ENCODE measurements at regions not wholly inside any gene's neighbourhood (a gene's known extent, or its start where the extent isn't known, plus 50 kb on each side); places are given as distances from the start of the nearest gene placed in this dataset.
"Not testable (repeated sequence)": the region's sequence is repeated elsewhere in the genome, so short reads cannot be mapped to it uniquely, and the experiment has no call there.

DNA sequence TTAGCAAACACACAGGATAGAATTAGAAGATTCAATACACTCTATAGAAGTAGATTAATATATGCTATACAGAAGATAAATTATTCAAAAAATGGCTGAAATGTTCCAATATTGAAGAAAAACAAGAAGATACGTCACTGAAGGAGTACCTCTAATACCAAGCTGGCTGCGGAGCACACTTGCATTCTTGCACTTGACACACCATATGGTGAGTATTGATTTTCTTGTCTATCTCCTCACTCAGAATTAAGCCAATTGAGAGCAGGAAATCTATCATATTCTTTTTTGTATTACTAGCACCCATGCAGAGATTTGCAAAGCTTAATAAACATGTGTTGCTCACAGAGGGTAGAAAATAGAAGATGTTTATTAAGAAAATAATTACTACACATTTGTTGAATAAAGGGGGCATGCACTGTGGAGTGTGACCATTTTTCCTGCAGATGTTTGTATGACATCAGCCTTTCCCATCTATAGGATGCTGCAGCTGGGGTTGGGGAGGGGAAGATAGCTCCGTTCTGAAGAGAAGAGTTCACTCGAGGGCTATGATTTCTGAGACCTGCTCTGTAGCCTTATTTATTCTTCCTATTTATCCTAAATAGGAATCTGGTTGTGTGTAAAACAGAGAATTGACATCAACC, 318.1 kb downstream of the HHIPL2 start:
- DNase-seq, result no peak

DNA sequence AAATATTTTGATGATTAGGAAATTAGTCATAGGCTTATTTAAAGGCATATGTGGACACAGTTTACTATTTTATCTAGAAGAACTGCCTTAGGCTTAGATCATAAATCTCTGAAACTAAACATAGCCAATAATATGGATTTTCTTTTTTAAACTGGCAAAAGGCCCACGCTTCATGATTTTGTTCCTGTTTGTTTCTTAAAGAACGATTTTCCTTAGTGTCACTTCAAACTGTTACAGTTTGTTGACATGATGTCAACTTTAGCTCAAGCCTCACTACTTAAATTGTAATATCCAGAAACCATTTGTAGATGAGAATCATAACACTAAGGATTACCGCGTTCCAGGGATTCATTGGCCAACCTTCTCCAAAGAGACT, 322.6 kb downstream of the HHIPL2 start:
- no peak for DNase-seq

DNA sequence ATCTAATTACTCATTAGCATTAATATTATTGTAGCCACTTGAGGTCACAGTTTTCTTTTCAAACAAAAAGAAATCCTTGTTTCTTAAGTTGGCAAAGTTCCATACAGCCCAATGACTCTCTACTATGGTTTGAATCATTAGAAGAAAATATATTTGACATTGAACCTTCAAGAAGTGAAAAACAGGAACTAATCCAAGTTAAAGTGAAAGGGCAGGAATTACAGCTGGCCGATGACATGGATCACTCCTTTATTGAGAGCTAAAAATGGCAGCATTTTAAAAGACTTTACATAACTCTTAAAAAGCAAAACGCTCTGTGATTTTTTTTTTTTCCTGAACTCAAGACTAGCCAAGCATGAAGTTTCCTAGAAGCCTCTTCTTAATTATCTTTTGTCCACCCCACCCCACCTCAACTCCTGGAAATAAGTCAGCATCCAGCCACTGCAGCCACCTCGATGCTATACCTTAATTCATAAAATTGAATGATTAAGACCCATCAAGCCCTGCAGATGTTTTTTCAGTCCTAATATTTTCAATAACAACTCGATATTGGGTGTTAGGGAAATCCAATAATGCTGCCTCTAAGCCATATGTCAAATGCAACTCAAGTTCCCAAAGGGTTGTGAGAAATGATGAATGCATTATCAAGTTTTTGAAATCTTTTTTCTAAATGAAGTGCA, 323.1 kb downstream of the HHIPL2 start:
- no peak for DNase-seq

DNA sequence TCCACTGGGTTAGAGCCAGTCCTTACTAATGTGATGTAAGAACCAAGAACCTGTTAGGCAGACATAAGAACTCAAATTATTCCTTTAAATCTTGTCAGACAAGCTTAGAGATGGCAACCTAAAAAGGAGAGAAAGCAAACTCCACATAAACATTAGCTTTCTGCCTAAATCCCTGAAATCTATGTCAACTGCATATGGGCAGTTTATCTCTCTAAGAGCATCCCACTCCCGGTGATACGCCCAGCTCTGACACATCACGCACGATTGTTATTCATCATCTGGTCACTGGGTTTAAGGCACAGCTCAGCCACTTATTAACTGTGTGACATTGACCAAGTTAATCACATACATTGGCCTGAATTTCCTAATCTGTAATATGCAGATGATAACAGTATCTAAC, 323.7 kb downstream of the HHIPL2 start:
- no peak for DNase-seq

DNA sequence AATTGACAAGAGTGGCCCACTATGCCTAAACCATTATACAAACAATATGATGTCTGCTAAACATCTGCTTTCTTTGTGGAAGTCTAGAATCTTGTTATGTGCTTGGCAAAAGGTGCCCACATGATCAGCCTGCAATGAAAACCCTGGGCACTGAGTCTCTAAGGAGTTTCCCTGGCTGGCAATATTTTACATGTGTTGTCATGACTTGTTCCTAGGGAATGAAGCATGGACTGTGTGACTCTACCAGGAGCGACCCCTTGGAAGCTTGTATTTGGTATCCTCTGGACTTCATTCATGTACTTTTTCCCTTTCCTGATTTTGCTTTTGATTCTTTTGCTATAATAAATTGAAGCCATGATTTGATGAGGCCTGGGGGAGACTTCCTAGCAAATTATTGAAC, 324.9 kb downstream of the HHIPL2 start:
- DNase-seq, result no peak

DNA sequence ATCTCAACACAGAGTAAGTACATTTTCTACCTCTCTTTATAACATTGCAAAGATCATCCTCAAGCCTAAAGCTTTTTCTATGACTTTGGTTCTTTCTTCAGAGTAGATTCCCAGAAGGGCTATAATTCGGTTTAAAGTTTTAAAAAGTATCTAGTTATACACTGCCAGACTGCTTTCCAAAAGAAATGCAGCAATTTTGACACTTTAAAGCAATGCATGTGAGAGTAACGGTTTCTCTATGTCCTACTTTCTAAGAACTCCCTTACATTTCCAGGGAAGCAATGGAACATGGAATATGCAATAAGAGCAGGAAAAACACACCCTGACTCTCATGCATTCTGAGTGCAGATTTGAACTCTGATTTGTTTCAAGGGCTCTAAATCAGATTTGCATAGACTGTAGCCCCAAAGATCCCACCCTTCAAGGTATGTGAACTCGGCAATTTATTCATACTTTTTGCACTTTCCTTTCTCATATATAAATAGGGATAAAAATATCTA, 331.6 kb downstream of the HHIPL2 start:
- DNase-seq, result no peak

DNA sequence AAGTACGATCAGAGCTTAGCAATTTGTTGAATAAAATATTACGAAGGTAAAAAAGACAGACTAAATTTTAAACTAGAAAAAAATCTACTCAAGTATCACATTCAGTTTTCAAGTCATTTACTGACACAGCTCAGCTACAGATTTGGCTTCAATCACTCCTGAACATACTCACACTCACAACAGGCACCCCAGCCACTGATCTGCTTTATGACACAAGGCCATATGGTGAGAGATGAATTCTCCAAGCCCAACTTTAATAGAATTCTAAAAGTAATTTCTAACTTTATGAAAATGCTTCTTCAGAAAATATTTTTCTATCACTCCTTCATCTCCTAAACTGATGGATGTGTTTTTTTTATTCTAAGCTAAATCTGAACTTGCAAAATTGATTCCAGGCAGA, 337.1 kb downstream of the HHIPL2 start:
- DNase-seq, result no peak

DNA sequence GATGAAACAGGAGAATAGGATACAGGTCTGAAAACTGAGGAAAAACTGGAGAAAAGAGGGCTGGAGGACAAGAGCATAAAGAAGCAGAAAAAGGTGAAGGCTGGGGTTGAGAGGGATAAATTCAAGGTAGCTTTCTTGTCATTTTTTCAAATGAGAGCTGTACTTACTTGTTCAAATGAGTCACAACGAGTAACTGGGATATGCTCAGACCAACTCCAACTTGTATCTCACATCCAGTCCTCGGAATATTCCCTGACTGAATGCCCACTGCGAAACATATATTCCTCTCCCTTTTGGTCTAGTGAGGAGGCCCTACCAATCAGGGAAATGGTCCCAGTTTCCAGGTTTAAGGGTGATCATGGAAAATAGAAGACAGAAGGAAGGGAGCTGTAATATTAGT, 343.4 kb downstream of the HHIPL2 start:
- DNase-seq, result no peak

DNA sequence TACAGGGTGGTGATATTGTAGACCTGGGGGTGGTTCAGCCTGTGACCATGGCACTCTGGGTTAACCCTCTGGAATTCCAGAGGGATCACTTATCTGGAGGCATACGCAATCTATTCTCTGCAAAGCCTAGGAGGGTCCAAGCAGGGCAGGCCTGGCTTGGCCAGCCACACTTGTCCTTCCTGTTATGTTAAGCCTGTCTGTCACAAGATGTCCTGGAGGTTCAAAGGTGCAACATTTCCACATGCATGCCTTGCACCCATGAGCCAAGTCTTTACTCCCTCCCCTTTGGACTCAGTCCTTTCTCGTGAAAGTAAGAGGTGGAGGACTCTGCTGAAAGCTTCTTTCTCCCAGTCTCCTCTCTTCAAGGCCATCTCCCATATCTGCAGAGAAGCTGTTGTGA, 345.1 kb downstream of the HHIPL2 start:
- no peak for DNase-seq

DNA sequence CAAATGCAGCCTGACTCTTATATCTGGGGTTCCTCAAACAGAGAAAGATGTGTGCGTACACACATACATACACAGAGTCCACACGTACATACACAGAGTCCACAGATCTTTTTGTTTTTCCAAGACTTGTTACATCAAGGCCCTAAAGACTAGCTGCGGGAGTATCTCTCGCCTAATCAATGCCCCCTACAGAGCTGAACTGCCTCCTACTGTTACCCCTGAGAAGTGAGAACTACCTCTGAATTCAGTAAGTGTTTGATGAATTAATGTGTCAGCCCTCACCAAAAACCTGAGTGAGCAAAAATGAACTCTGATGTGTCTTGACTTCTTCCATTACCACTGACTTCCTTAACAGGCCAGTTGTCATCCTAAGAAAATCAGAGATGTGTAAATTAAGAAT, 351.2 kb downstream of the HHIPL2 start:
- no peak for DNase-seq

DNA sequence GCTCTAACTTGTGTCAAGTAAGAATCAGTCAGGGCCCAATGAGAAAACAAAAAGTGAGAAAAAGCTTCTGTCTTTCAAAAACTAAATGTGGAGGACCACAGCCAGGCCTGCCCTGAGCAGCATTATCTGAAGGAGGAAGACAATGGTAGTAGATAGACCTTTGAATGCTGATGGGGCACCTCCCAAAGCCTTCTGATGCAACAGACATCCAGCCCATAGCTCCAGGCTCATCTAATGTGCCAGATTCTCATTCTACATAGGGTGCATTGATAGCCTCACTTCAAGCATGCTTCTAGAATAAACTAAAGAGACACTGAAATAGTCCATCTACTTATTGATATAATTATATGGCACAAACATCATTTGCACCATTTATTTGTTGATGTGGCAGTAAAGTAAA, 351.6 kb downstream of the HHIPL2 start:
- DNase-seq, result no peak

DNA sequence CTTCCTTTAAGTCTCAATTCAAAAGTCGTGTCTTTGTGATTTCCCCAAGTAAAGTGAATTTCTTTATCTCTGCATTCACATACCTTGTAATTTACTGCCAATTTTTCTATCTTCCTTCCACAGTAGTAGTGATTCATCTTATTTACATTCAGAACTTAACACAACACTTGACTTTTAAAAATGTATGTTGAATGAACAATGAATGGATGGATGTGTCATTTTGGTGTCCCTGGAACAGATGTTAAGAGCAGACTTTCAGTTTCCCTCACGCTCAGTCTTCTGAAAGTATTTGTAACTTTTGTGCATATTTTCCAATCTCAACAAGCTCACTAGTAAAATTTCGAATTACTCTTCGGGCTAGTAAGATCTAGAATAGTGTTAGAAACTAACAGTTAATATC, 352.0 kb downstream of the HHIPL2 start:
- no peak for DNase-seq

DNA sequence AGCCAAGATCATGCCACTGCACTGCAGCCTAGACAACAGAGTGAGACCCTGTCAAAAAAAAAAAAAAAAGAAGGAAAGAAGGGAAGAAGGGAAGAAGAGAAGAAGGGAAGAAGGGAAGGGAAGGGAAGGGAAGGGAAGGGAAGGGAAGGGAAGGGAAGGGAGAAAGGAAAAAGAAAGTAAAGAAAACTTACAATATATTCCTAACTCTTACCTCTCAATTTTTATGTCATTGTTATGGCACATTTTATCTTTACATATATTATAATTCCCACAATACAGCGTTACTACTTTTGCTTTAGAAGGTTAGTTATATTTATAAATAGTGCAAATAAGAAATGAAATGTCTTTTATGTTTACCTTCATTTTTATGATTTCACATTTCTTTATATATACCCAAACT, 358.7 kb downstream of the HHIPL2 start:
- DNase-seq, result no peak

DNA sequence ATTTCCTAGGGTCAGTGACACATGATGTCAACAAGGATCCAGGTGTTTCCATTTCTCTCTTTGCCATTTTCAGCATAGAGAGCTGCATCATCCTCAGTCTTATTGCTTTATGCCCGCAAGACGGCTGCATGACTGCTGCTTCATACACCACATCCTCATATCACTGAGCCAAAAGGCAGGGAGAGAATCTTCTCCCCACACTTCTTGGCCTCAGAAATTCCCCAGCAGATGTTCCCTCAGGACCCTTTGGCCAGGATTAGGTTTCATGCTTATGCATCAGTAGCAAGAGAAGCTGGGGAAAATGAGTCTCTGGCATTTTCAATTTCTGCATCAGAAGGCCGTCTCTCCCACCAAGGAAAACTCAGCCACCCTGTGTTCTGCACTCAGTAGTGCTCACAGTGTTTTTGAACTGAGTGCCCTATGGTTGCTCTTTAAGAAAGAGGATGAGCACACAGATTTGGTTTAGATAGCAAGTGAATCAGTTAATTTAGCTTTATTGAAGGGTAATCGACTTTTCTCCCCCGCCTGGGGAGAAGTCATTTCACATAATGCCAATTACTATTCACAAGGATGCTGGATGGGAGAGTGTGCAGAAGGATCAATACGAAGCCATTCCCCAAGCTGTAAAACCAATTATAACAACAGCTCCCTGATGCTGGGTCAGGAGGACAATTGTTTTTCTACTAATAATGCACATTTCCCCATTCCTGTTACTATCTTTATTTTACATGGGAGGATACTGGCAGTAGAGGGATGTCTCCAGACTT, 360.2 kb downstream of the HHIPL2 start:
- DNase-seq, result no peak

DNA sequence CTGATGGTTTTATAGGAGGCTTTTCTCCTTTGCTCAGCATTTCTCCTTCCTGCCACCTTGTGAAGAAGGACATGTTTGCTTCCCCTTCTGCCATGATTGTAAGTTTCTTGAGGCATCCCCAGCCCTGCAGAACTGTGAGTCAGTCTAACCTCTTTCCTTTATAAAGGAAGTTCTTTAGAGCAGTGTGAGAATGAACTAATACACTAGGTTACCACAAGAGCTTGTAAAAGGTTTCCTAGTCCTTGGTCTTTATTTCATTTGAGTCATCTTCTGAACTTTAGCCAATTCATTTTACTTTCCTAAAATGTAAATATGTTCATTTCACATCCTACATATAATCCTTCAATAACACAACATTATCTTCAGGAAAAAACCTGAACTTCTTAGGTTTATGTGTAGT, 365.3 kb downstream of the HHIPL2 start:
- DNase-seq, result no peak

DNA sequence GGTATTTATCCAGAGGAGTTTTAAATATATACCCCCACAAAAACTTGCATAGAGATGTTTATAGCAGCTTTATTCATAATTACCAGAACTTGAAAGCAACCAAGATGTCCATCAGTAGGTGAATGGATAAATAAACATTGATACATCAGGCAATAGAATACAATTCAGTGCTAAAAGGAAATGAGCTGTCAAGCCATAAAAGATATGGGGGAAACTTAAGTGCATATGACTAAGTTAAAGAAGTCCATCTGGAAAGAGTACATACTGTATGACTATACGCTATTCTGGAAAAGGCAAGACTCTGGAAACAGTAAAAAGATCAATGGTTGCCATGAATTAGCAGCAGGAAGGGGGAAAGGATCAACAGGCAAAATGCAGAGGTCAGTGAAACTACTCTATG, 366.7 kb downstream of the HHIPL2 start:
- DNase-seq, result no peak

DNA sequence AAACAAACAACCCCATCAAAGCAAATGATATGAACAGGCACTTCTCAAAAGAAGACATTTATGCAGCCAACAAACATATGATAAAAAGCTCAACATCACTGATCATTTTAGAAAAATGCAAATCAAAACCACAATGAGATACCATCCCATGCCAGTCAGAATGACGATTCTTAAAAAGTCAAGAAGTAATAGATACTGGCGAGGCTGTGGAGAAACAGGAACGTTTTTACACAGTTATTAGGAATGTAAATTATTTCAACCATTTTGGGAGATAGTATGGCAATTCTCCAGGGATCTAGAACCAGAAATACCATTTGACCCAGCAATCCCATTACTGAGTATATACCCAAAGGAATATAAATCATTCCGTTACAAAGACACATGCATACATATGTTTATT, 370.4 kb downstream of the HHIPL2 start:
- DNase-seq, result not testable (repeated sequence)

DNA sequence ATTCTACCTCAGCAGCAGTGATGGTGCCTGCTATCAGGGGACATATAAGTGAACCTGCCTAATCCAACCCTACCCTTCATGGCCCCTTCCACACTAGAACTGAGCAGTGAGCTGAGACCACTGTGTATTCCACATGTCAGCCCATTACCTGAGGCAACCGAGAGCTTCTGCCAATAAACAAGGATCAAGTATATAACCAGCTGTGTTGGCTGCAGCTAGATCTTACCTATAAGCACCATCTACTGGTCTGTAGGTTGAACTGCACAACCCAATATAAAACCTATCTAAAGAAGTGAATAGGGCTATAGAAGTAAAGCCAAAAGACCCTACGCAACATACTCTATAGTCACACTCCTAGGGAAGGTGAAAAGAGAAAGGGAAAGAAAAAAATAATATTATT, 376.9 kb downstream of the HHIPL2 start:
- DNase-seq, result no peak

DNA sequence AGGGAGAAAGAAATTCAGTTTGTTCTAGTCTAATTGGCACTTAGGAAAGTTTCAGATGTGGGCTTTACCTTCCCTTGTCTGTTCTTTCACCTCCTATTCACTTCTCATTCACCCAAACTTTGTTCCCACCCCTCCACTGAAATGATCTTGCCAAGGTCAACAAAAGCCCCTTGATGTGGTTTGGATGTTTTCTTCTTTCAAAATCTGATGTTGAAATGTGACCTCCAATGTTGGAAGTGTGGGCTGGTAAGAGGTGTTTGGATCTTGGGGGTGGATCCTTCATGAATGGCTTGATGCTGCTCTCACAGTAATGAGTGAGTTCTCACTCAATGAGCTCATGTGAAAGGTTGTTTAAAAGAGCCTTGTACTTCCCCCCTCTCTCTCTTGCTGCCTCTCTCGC, 379.3 kb downstream of the HHIPL2 start:
- no peak for DNase-seq

DNA sequence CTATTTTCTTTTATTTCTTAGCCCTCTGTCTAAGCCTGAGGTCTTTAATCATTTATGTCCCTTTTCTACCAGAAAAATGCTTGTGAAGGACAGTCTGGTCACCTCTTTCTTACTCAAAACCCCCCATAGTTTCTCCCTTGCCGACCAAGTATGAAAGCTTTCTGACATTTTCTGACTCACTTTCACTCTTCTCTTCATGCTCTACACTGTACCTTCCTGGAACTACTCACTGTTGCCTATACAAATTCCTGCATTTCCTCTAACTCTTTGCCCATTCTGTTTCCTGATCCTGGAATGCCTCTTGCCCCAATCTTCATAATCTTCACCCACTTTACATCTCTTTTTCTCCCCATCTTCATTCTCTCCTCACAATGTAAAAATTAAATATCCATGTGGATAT, 380.0 kb downstream of the HHIPL2 start:
- no peak for DNase-seq

DNA sequence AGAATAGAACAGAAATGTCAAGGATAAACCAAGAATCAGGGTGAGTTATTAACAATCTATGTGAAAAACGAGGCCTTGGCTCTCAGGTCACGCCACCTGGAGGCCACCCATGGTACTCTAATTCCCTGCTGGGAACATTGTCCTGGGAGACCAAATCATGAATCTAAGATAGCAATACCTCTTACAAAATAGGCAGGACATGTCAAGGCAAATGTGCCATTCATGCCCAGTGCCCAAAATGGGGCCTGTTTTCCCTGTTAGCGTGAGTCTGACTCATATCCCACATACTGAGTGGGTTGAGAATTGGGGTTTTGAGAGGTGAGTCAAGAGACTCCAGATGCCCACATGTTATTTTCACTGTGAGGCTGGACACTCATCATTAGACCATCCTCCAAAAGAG, 380.8 kb downstream of the HHIPL2 start:
- DNase-seq, result no peak

DNA sequence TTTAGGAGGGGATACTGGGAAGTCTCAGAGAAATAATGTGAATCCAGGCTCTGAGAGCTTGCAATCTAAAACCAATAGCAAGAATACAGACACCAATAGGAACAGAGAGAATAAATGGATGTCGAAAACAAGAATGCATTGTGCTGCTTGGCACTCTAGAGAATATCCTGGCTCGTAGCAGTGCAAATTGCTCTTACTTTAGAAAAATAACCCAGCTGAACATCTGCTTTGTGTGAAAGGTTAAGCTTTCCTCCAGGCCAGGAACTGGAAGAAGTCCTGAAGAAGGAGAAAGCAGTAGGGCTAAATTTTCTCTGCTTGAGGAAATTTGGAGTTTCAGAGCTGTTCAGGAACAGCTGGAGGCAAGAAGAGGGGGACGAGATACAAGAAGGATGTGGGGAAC, 382.3 kb downstream of the HHIPL2 start:
- no peak for DNase-seq

DNA sequence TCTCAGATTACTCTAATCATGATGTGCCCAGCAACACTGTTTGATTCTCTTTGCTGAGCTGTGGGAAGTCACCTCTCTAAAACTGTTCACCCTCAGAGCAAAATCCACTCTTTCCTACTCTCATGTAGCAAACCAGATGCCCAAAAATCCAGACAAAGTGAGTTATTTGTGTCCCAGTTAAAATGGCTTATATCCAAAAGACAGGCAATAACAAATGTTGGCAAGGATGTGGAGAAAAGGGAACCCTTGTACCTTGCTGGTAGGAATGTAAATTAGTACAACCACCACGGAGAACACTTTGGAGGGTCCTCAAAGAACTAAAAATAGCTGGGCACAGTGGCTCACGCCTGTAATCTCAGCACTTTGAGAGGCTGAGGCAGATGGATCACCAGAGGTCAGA, 384.0 kb downstream of the HHIPL2 start:
- no peak for DNase-seq

DNA sequence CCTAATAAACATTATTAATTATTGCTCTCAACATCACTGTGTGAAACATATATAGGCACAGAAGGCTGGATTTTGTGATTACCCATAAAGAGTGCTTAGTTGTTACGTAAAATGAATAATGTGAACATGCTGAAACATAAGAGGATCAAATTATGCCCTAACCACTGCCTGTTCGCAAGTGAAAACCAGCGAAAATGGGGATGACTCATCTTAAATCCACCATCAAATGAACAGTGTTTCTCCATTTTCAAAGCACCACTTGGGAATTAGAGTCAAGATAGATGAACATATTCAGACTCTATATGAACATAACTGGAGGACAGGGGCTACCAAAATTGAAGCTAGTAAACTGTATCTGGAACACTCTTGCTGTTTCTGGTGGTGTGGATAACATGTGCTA, 386.2 kb downstream of the HHIPL2 start:
- DNase-seq, result no peak

Measured in activated CD4-positive, alpha-beta T cell treated with anti-CD3 and anti-CD28 coated beads, Interleukin-2, amount 50 U/mL, for 1 hour (primary cell).